ENCODE measurements at regions not wholly inside any gene's neighbourhood (a gene's known extent, or its start where the extent isn't known, plus 50 kb on each side); places are given as distances from the start of the nearest gene placed in this dataset.

DNA sequence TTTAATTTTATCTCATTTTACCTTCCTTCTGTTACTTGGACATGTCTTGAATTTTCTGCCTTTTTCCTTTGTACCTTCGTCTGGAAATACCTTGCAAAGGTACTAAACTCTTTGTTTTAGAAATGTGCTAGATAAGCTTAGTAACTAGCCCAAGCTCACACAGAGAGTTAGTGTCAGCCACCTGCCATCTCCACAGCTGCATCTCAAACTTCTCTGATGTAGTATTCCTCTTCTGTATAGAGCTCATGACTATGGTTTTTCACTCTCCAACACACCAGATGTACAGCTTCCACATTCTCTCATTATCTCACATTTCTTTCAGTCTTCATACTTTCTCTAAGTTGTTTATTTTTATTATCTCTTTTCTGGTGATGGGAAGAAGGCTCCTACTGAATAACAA, 516.6 kb upstream of the ROBO2 start:
- TF ChIP-seq EZH2 (IDR thresholded peaks at IDR 0.05; ENCODE audit: low read length, unreplicated experiment) = no peak
- TF ChIP-seq, protein P1, sequence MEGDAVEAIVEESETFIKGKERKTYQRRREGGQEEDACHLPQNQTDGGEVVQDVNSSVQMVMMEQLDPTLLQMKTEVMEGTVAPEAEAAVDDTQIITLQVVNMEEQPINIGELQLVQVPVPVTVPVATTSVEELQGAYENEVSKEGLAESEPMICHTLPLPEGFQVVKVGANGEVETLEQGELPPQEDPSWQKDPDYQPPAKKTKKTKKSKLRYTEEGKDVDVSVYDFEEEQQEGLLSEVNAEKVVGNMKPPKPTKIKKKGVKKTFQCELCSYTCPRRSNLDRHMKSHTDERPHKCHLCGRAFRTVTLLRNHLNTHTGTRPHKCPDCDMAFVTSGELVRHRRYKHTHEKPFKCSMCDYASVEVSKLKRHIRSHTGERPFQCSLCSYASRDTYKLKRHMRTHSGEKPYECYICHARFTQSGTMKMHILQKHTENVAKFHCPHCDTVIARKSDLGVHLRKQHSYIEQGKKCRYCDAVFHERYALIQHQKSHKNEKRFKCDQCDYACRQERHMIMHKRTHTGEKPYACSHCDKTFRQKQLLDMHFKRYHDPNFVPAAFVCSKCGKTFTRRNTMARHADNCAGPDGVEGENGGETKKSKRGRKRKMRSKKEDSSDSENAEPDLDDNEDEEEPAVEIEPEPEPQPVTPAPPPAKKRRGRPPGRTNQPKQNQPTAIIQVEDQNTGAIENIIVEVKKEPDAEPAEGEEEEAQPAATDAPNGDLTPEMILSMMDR (conservative IDR thresholded peaks at IDR 0.05; ENCODE audit: low read depth, low read length) = no peak
